Cardiac muscle cell (in vitro differentiated cells and primary cell): ENCODE measurements at regions not wholly inside any gene's neighbourhood (a gene's known extent, or its start where the extent isn't known, plus 50 kb on each side); places are given as distances from the start of the nearest gene placed in this dataset.

ENCODE experiments used
- DNase-seq, 2 donors: peaks; one replicate each; pipeline versions ENCODE4 v3.0.0 to v3.0.0-alpha.2; 2010 to 2017; ENCODE audit warnings: low read depth in 1 of 2, low spot score in 1 of 2
- H3K27ac ChIP-seq: fragments of 200-600 bp; sonication (generic); 2 replicates; pipeline ENCODE4 v1.5.1; 2016
- H3K27me3 ChIP-seq: fragments of 200-600 bp; sonication (generic); 2 replicates; pipeline ENCODE4 v1.6.0; 2016; ENCODE audit warnings: control low read depth
- H3K36me3 ChIP-seq: fragments of 200-600 bp; sonication (generic); 2 replicates; pipeline ENCODE4 v1.5.1; 2016; ENCODE audit warnings: control low read depth
- H3K4me1 ChIP-seq: fragments of 200-600 bp; sonication (generic); 2 replicates; pipeline ENCODE4 v1.8.1; 2017; ENCODE audit warnings: low read depth, mild to moderate bottlenecking, mixed run types
- H3K4me3 ChIP-seq: fragments of 200-600 bp; sonication (generic); 2 replicates; pipeline ENCODE4 v1.5.1; 2016; ENCODE audit warnings: mild to moderate bottlenecking
- H3K9me3 ChIP-seq: fragments of 200-600 bp; sonication (generic); 2 replicates; pipeline ENCODE4 v1.5.1; 2017; ENCODE audit warnings: low read depth, mild to moderate bottlenecking, control low read depth
- CTCF ChIP-seq: IDR thresholded peaks from 2 replicates; pipeline ENCODE4 v1.5.1; 2012; ENCODE audit warnings: low read depth, mild to moderate bottlenecking, low read length

DNA sequence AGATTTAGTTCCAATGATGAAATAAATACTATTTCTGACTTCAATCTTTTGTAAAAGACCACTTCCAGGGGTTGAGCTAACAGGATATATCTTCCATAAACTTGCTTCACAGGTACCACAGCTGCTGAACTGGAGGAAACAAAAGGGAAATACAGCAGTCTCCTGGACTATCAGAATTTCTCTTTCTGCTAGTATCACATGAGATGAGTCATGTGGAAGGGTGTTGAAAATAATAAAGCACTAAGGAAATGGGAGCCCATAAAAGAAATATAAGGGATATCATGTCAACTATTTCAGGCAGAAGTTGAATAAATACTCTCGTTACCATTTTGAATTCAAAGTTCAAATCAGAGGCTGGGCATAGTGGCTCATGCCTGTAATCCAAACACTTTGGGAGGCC lies 250.3 kb upstream of the NFE2L3 start:
- Histone ChIP-seq H3K4me1 (no peaks in the 10 kb centered on the region), H3K27ac (no peak overlapping the region), H3K36me3 (no peaks in the 10 kb centered on the region), H3K9me3 (no peaks in the 10 kb centered on the region), H3K27me3 (no peaks in the 10 kb centered on the region), H3K4me3 (no peak overlapping the region)
- TF ChIP-seq CTCF: no peak
- DNase-seq: no peak

GRCh38 chr7:25906003-25906402 lies 246.0 kb upstream of the NFE2L3 start:
- Histone ChIP-seq H3K4me3 (no peak overlapping the region), H3K27ac (no peak overlapping the region), H3K27me3 (no peaks in the 10 kb centered on the region), H3K4me1 (no peaks in the 10 kb centered on the region), H3K36me3 (no peaks in the 10 kb centered on the region), H3K9me3 (no peaks in the 10 kb centered on the region)
- no peak for TF ChIP-seq CTCF
- DNase-seq: no peak

GRCh38 chr7:25906760-25907159 lies 245.2 kb upstream of the NFE2L3 start:
- no peak for DNase-seq
- no peaks in the 10 kb centered on the region for H3K9me3 ChIP-seq
- H3K36me3 ChIP-seq: no peaks in the 10 kb centered on the region
- H3K27ac ChIP-seq: no peak overlapping the region
- no peak for TF ChIP-seq CTCF
- no peak overlapping the region for H3K4me3 ChIP-seq
- no peaks in the 10 kb centered on the region for H3K27me3 ChIP-seq
- no peaks in the 10 kb centered on the region for H3K4me1 ChIP-seq

DNA sequence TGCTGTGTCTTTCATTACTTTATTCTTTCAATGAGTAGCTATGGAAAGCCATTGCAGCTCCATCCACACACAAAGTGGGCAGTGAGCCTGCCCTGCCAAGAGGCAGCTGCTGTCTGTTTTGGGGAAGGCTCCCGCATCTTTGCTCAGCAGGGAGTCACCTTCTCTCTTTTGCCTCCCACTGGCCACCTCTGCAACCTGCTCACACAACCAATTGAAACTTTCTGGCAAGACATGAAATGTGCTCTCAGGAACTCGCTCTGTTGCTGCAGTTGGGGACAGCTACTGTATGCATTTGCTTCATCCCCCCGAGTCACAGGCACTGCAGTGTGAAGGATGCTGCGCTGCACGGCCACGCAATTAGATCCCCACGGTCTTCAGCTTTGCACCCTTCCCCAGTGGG lies 244.8 kb upstream of the NFE2L3 start:
- Histone ChIP-seq H3K4me3 (no peak overlapping the region), H3K4me1 (no peaks in the 10 kb centered on the region)
- DNase-seq: no peak

DNA sequence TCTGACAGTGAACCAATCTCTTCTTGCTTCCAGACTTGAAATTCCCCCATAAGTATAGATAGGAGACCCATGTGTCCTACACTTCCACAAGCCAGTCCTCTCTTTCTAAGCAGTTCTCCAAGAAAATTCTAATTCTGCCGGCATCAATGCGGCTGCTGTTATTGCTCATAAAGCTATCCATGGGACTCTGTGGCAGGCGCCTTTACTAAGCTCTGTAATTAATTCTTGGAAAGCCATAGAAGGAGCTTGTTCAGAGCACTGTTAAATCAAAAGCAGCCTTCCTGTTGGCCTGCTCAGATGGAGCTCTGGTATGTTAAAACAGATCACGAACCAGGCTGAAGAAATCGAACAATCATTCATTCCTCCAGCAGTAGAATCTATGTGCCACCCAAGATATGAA lies 244.3 kb upstream of the NFE2L3 start:
- Histone ChIP-seq H3K27ac (no peak overlapping the region), H3K9me3 (no peaks in the 10 kb centered on the region), H3K4me3 (no peak overlapping the region), H3K36me3 (no peaks in the 10 kb centered on the region), H3K4me1 (no peaks in the 10 kb centered on the region), H3K27me3 (no peaks in the 10 kb centered on the region)
- no peak for DNase-seq
- TF ChIP-seq CTCF: no peak

More for the DNA sequence above, 244.8 kb upstream of the NFE2L3 start:
- no peak for TF ChIP-seq CTCF
- no peak overlapping the region for H3K27ac ChIP-seq
- H3K27me3 ChIP-seq: no peaks in the 10 kb centered on the region
- H3K36me3 ChIP-seq: no peaks in the 10 kb centered on the region
- H3K9me3 ChIP-seq: no peaks in the 10 kb centered on the region
